ENCODE measurements at regions not wholly inside any gene's neighbourhood (a gene's known extent, or its start where the extent isn't known, plus 50 kb on each side); places are given as distances from the start of the nearest gene placed in this dataset.

DNA sequence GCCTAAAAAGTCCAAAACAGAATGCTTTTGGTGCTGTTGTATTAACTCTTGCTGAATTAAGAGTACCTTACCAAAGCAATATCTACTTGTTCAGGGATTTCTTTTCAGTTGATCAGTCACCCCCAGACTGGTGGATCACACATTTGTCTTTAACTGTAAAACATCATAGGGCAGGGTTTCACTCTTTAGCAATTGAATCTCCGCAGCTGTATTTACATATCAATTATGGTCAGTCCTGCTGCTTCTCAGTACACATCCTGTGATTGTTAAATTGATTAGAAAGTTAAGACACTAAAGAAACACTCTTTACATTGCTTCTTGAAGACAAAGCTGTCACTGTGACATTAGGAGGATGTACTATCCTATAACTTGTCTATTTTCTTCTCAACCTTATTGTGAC lies 277.1 kb upstream of the ADGRL3 start:
- no peak for TF ChIP-seq RFX5 (IDR thresholded peaks at IDR 0.05; ENCODE audit: borderline replicate concordance, low read depth, low read length)
- no peak for TF ChIP-seq CTCF (IDR thresholded peaks at IDR 0.05; ENCODE audit: control extremely low read depth in 1 of 3, insufficient read depth in 1 of 3, low read depth in 1 of 3, low read length in 3 of 3)
- TF ChIP-seq POLR2A (IDR thresholded peaks at IDR 0.05; ENCODE audit: control extremely low read depth in 1 of 2, low read depth in 2 of 2, low read length in 2 of 2) = no peak
- TF ChIP-seq EZH2 (IDR thresholded peaks at IDR 0.05; ENCODE audit: low read depth, low read length, severe bottlenecking) = no peak
- TF ChIP-seq ZNF274 (IDR thresholded peaks at IDR 0.05; ENCODE audit: borderline replicate concordance, extremely low read depth, low read length) = no peak
- TF ChIP-seq HDAC2 (IDR thresholded peaks at IDR 0.05; ENCODE audit: borderline replicate concordance in 1 of 2, low read depth in 2 of 2, low read length in 2 of 2) = no peak
- TF ChIP-seq RNF2 (IDR thresholded peaks at IDR 0.05; ENCODE audit: borderline replicate concordance, low read depth, low read length, missing control alignments, poor library complexity, severe bottlenecking) = no peak
- TF ChIP-seq CEBPB (IDR thresholded peaks at IDR 0.05; ENCODE audit: low read depth, low read length) = no peak
- TF ChIP-seq POLR2AphosphoS5 (IDR thresholded peaks at IDR 0.05; ENCODE audit: low read depth, low read length) = no peak
